ENCODE measurements at regions not wholly inside any gene's neighbourhood (a gene's known extent, or its start where the extent isn't known, plus 50 kb on each side); places are given as distances from the start of the nearest gene placed in this dataset.

DNA sequence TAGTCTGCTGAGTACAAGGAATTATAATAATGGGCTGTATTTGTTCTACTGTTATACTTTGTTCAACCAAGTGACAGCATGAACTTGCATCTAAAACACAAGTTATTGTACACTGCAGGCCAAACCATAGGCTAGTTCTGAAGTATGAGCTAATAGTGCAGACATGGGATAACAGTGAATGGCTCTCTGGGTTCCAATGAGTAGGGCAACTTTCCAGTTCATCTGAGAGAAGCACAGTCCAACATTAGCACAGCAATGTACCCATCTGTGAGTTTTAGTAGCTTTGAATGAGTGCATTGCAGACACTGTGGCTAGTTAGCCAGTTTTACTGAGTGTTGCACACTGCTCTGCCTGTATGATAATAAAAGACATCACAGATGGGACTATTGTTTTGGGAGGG lies 56.5 kb upstream of the FUT9 start:
- H2AFZ ChIP-seq (ENCODE audit: low read depth, low read length): no peak overlapping the region

More for the DNA sequence above, 56.5 kb upstream of the FUT9 start:
- Histone ChIP-seq H3K27me3 (ENCODE audit: low read depth, low read length) (no peaks in the 10 kb centered on the region), H3K79me2 (ENCODE audit: low read length) (no peaks in the 10 kb centered on the region), H3K4me1 (ENCODE audit: low read length) (no peaks in the 10 kb centered on the region), H3K9me3 (ENCODE audit: insufficient read depth, low read length) (no peaks in the 10 kb centered on the region), H3K9ac (ENCODE audit: low read length) (no peak overlapping the region), H3K36me3 (replicated peaks; ENCODE audit: low read depth, low read length) (no peaks in the 10 kb centered on the region), H3K4me3 (ENCODE audit: low read length) (no peak overlapping the region), H3K27ac (ENCODE audit: low read length) (no peak overlapping the region), H4K20me1 (ENCODE audit: insufficient read depth, low read length) (no peaks in the 10 kb centered on the region), H3K4me2 (ENCODE audit: low read length) (no peak overlapping the region)
- no peak for TF ChIP-seq EZH2phosphoT487 (IDR thresholded peaks at IDR 0.05; ENCODE audit: low read depth)
- TF ChIP-seq, protein P1, sequence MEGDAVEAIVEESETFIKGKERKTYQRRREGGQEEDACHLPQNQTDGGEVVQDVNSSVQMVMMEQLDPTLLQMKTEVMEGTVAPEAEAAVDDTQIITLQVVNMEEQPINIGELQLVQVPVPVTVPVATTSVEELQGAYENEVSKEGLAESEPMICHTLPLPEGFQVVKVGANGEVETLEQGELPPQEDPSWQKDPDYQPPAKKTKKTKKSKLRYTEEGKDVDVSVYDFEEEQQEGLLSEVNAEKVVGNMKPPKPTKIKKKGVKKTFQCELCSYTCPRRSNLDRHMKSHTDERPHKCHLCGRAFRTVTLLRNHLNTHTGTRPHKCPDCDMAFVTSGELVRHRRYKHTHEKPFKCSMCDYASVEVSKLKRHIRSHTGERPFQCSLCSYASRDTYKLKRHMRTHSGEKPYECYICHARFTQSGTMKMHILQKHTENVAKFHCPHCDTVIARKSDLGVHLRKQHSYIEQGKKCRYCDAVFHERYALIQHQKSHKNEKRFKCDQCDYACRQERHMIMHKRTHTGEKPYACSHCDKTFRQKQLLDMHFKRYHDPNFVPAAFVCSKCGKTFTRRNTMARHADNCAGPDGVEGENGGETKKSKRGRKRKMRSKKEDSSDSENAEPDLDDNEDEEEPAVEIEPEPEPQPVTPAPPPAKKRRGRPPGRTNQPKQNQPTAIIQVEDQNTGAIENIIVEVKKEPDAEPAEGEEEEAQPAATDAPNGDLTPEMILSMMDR (IDR thresholded peaks at IDR 0.05; ENCODE audit: low read depth, low read length): no peak

Data from OCI-LY3 (cell line).